IPS-20b (cell line): ENCODE measurements at regions not wholly inside any gene's neighbourhood (a gene's known extent, or its start where the extent isn't known, plus 50 kb on each side); places are given as distances from the start of the nearest gene placed in this dataset.
"Not testable (repeated sequence)": the region's sequence is repeated elsewhere in the genome, so short reads cannot be mapped to it uniquely, and the experiment has no call there.

Experiments used
- H3K27ac ChIP-seq: one replicate; pipeline ENCODE4 v1.5.1; 2013; ENCODE audit warnings: low read length
- H3K27me3 ChIP-seq: 2 replicates; pipeline ENCODE4 v1.6.1; 2013; ENCODE audit warnings: mild to moderate bottlenecking, low read length, inconsistent platforms; ENCODE audit not compliant: insufficient read depth
- H3K36me3 ChIP-seq: 2 replicates; pipeline ENCODE4 v1.6.1; 2013; ENCODE audit warnings: low read depth, mild to moderate bottlenecking, inconsistent platforms, low read length, moderate library complexity; ENCODE audit not compliant: insufficient read depth
- H3K4me1 ChIP-seq: 2 replicates; pipeline ENCODE4 v1.6.1; 2013; ENCODE audit warnings: mild to moderate bottlenecking, control low read depth, inconsistent platforms, low read length, moderate library complexity; ENCODE audit not compliant: insufficient read depth
- H3K4me3 ChIP-seq: 2 replicates; pipeline ENCODE4 v1.5.1; 2013; ENCODE audit warnings: mild to moderate bottlenecking, low read length, inconsistent platforms
- H3K9ac ChIP-seq: 2 replicates; pipeline ENCODE4 v1.6.1; 2013; ENCODE audit warnings: low read depth, mild to moderate bottlenecking, inconsistent platforms, low read length, moderate library complexity
- H3K9me3 ChIP-seq: 2 replicates; pipeline ENCODE4 v1.6.1; 2013; ENCODE audit warnings: mild to moderate bottlenecking, low read depth, low read length, inconsistent platforms; ENCODE audit not compliant: insufficient read depth

DNA sequence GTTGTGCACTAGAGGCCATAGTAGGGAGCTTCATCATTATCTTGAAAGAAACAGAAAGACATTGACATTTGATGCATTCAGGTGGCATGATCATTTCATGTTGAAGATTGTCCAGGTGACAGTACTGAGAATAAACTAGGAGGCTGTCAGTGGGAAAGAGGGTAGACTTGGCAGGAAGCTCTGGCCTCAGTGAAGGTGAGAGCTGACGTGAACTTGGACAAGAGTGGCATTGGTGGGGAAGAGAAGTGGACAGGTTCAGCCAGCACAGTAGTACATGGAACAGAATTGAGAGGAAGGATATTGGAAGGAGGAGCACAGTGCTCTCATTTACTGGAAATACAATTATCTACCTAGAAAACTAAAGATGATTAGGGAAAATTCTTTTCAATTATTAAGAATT lies 245.2 kb downstream of the CYRIA start:
- Histone ChIP-seq H3K27ac (no peak overlapping the region), H3K36me3 (no peaks in the 10 kb centered on the region), H3K9ac (no peak overlapping the region), H3K4me3 (no peak overlapping the region), H3K27me3 (no peaks in the 10 kb centered on the region), H3K4me1 (no peaks in the 10 kb centered on the region), H3K9me3 (0 out of 2 replicates have a peak, but pooled peaks cover 2% of the 10 kb centered on the region)

GRCh38 chr2:16417726-16418125 lies 247.9 kb downstream of the CYRIA start:
- H3K9ac ChIP-seq, result no peak overlapping the region
- no peak overlapping the region for H3K27ac ChIP-seq
- H3K27me3 ChIP-seq, result no peaks in the 10 kb centered on the region
- H3K36me3 ChIP-seq, result no peaks in the 10 kb centered on the region
- no peak overlapping the region for H3K4me3 ChIP-seq
- no peaks in the 10 kb centered on the region for H3K4me1 ChIP-seq
- H3K9me3 ChIP-seq, result 0 out of 2 replicates have a peak, but pooled peaks cover 5% of the 10 kb centered on the region

DNA sequence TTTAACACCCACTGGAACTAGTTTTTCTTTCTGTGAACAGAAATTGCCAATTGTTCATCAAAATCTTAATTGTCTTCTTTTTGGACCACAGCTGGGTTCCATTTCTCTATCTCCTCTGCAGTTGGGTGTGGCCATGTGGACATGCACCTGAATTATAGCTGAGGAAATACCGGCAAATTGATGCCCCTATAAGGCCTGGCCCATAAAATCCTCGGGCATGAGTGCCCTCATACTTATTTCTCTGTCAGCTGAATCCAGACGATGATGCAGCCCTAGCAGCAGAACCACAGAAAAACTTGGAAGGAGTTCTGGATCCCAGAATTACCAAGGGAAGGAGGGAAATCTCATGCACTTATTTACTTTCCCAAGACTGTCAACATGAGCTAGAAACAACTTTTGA lies 249.0 kb downstream of the CYRIA start:
- H3K27me3 ChIP-seq, result no peaks in the 10 kb centered on the region
- no peak overlapping the region for H3K27ac ChIP-seq
- H3K4me3 ChIP-seq, result no peak overlapping the region
- no peak overlapping the region for H3K9ac ChIP-seq
- H3K36me3 ChIP-seq, result no peaks in the 10 kb centered on the region
- H3K4me1 ChIP-seq, result no peaks in the 10 kb centered on the region
- H3K9me3 ChIP-seq, result 0 out of 2 replicates have a peak, but pooled peaks cover 5% of the 10 kb centered on the region

GRCh38 chr2:16415861-16416260 lies 249.8 kb downstream of the CYRIA start:
- not testable (repeated sequence) for H3K4me3 ChIP-seq, H3K27ac ChIP-seq, H3K27me3 ChIP-seq, H3K36me3 ChIP-seq, H3K9ac ChIP-seq, H3K9me3 ChIP-seq, H3K4me1 ChIP-seq

GRCh38 chr2:16413947-16414346 lies 251.7 kb downstream of the CYRIA start:
- H3K9me3 ChIP-seq, result 0 out of 2 replicates have a peak, but pooled peaks cover 5% of the 10 kb centered on the region
- no peak overlapping the region for H3K27ac ChIP-seq
- H3K4me3 ChIP-seq, result no peak overlapping the region
- no peaks in the 10 kb centered on the region for H3K27me3 ChIP-seq
- no peak overlapping the region for H3K9ac ChIP-seq
- no peaks in the 10 kb centered on the region for H3K36me3 ChIP-seq
- no peaks in the 10 kb centered on the region for H3K4me1 ChIP-seq

- Histone ChIP-seq H3K9ac (no peak overlapping the region), H3K36me3 (no peaks in the 10 kb centered on the region), H3K4me1 (no peaks in the 10 kb centered on the region), H3K27me3 (no peaks in the 10 kb centered on the region), H3K9me3 (0 out of 2 replicates have a peak, but pooled peaks cover 5% of the 10 kb centered on the region), H3K27ac (no peak overlapping the region), H3K4me3 (no peak overlapping the region)
Observed at GRCh38 chr2:16413285-16413684, 252.3 kb downstream of the CYRIA start.

GRCh38 chr2:16412321-16413030 lies 253.2 kb downstream of the CYRIA start:
- H3K9me3 ChIP-seq, result 0 out of 2 replicates have a peak, but pooled peaks cover 5% of the 10 kb centered on the region
- no peaks in the 10 kb centered on the region for H3K36me3 ChIP-seq
- no peak overlapping the region for H3K9ac ChIP-seq
- no peaks in the 10 kb centered on the region for H3K4me1 ChIP-seq
- no peak overlapping the region for H3K4me3 ChIP-seq
- no peaks in the 10 kb centered on the region for H3K27me3 ChIP-seq
- no peak overlapping the region for H3K27ac ChIP-seq

GRCh38 chr2:16411788-16412187 lies 253.8 kb downstream of the CYRIA start:
- no peak overlapping the region for H3K9ac ChIP-seq
- no peaks in the 10 kb centered on the region for H3K36me3 ChIP-seq
- no peak overlapping the region for H3K27ac ChIP-seq
- 0 out of 2 replicates have a peak, but pooled peaks cover 5% of the 10 kb centered on the region for H3K9me3 ChIP-seq
- H3K4me1 ChIP-seq, result peaks cover 4% of the 10 kb centered on the region; the same call in 1 of the 2 replicates
- no peaks in the 10 kb centered on the region for H3K27me3 ChIP-seq
- no peak overlapping the region for H3K4me3 ChIP-seq

DNA sequence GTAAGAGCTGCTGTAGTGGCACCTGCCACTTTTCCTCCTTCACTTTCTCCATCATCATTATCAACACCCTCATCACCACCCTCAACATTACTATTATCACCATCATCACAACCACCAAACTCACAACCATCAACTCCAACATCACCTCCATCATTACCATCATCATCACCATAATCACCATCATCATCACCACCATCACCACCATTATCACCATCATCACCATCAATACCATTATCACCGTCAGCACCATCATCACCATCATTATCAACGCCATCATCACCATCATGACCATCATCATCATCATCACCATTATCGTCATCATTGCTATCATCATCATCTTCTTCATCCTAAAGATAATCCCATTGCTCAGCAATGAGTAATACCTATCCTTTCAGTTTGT lies 255.8 kb downstream of the CYRIA start:
- H3K27ac ChIP-seq, result no peak overlapping the region

DNA sequence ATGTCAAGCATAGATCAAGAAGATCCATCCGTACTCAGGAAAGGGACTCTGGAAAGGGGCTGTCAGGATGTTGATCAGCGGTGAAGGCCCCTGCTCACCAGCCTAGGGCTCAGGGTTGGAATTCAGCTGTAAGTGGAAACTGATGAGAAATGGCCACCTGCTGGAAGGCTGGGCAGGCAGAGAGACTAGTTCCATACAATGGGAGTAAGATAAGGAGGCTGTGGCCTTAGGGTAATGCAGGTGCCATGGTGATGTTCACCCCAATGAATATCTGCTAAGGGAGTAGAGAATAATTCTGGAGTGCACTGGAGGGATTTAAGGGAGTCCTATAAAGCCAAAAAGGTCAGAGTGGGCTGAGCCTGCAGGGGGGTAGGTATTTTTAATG lies 256.6 kb downstream of the CYRIA start:
- Histone ChIP-seq H3K27me3 (no peaks in the 10 kb centered on the region), H3K9ac (no peak overlapping the region), H3K4me1 (peaks cover 4% of the 10 kb centered on the region; the same call in 1 of the 2 replicates), H3K27ac (no peak overlapping the region), H3K4me3 (no peak overlapping the region), H3K36me3 (no peaks in the 10 kb centered on the region), H3K9me3 (no peaks in the 10 kb centered on the region)

More for the DNA sequence above, 255.8 kb downstream of the CYRIA start:
- Histone ChIP-seq H3K4me1 (peaks cover 4% of the 10 kb centered on the region; the same call in 1 of the 2 replicates), H3K9me3 (no peaks in the 10 kb centered on the region), H3K9ac (no peak overlapping the region), H3K4me3 (no peak overlapping the region), H3K36me3 (no peaks in the 10 kb centered on the region), H3K27me3 (no peaks in the 10 kb centered on the region)

DNA sequence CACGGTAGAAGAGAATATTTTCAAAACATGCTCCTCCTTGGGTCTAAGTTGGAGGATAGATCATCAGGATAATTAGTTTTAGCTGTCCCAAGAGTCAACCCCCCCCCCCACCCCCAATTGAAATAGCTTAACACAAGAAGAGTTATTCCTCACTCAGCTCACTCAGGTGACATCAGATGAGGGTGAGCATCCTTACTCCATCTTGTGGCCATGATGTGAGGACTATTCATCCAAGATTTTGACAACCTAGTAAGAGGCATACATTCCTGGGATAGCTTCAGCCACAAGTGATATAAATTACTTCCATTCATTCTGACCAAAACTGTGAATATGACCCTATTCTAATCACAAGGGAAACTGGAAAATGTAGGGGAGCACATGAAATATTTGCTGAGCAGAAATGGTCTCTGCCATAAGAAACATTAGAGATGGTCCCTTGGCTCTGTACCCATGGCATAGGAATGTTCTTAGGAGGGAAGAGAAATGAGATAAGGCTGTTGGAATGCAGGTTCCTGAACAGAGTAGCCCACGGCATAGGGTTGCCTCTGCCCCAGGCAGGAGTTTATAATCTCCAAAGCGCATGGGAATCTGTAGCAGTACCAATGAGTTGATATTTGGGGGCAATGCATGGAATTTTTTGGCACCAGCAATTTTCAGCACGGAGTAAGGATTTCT lies 257.2 kb downstream of the CYRIA start:
- Histone ChIP-seq H3K9ac (no peak overlapping the region), H3K36me3 (no peaks in the 10 kb centered on the region), H3K27ac (no peak overlapping the region), H3K4me1 (peaks cover 4% of the 10 kb centered on the region; the same call in 1 of the 2 replicates), H3K4me3 (no peak overlapping the region), H3K9me3 (no peaks in the 10 kb centered on the region), H3K27me3 (no peaks in the 10 kb centered on the region)

GRCh38 chr2:16407358-16407757 lies 258.3 kb downstream of the CYRIA start:
- H3K36me3 ChIP-seq, result no peaks in the 10 kb centered on the region
- H3K27me3 ChIP-seq, result no peaks in the 10 kb centered on the region
- no peaks in the 10 kb centered on the region for H3K9me3 ChIP-seq
- H3K27ac ChIP-seq, result no peak overlapping the region
- no peak overlapping the region for H3K4me3 ChIP-seq
- no peak overlapping the region for H3K9ac ChIP-seq
- H3K4me1 ChIP-seq, result peaks cover 4% of the 10 kb centered on the region; the same call in 1 of the 2 replicates
